ENCODE measurements at regions not wholly inside any gene's neighbourhood (a gene's known extent, or its start where the extent isn't known, plus 50 kb on each side); places are given as distances from the start of the nearest gene placed in this dataset.

DNA sequence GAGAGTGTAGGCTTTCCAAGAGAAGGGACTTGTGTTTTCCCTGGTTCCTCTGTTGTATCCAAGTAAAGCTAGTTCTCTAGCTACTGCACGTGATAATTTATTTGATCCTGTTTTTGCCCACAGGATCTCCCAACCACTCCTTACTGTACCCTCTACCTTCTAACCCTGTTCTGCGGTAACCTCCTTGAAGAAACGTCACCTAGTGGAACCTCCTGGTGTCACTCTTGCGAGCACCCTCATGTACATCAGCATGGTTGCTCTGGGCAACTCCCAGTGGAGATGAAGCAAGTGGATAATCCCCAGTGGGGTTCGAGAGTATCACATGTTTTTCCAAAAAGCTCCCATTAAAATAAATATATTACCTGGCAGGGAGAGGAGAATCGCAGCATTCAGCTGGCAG, 108.9 kb upstream of the CLMP start:
- intact Hi-C loops (cut with DNase I) = loop anchor here (5.0 to 10.0 kb wide), 5 partner anchors 51 to 178 kb away; no protein-coding TSS in a partner anchor
- Histone ChIP-seq H3K27me3 (ENCODE audit: control insufficient read depth, insufficient read depth) (no peaks in the 10 kb centered on the region), H3K4me3 (ENCODE audit: low read length) (no peak overlapping the region), H3K9me3 (ENCODE audit: control insufficient read depth, low read length) (no peaks in the 10 kb centered on the region), H3K27ac (ENCODE audit: low read length) (no peak overlapping the region), H3K4me1 (ENCODE audit: control insufficient read depth, insufficient read depth, low read length) (no peaks in the 10 kb centered on the region)
- DNase-seq (no peak), ATAC-seq (no peak)
- 87% methylated on average over 6 of the region's 6 CpGs for WGBS

DNA sequence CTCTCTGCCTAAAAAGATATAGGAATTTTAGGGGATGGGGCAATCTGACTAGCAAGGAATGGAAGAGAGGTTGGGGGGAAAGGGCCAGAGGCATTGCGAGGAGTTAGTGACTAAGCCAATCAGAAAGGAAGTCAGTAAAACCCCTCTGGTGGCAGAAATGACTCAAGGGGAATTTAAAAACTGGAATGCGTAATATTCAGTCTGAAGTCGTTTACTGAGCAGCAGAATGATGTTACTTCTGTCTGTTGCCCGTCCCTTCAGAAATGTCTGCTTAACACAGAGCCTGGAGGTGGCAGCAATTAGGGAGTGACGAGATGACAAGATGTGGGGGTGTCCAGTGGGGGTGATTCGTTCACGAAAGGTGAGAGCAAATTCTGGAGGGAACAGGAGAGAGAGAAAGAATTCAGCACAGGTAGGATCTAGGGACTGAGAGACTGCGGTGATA, 107.7 kb upstream of the CLMP start:
- no peaks in the 10 kb centered on the region for H3K27me3 ChIP-seq (ENCODE audit: control insufficient read depth, insufficient read depth)
- H3K27ac ChIP-seq (ENCODE audit: low read length) = no peak overlapping the region
- no peak overlapping the region for H3K4me3 ChIP-seq (ENCODE audit: low read length)
- no peaks in the 10 kb centered on the region for H3K9me3 ChIP-seq (ENCODE audit: control insufficient read depth, low read length)
- no peak for DNase-seq
- H3K4me1 ChIP-seq (ENCODE audit: control insufficient read depth, insufficient read depth, low read length) = no peaks in the 10 kb centered on the region
- no peak for ATAC-seq
- intact Hi-C loops (cut with DNase I) = loop anchor here (5.0 to 10.0 kb wide), 5 partner anchors 52 to 180 kb away; no protein-coding TSS in a partner anchor
- 71% methylated on average over 8 of the region's 8 CpGs for WGBS

DNA sequence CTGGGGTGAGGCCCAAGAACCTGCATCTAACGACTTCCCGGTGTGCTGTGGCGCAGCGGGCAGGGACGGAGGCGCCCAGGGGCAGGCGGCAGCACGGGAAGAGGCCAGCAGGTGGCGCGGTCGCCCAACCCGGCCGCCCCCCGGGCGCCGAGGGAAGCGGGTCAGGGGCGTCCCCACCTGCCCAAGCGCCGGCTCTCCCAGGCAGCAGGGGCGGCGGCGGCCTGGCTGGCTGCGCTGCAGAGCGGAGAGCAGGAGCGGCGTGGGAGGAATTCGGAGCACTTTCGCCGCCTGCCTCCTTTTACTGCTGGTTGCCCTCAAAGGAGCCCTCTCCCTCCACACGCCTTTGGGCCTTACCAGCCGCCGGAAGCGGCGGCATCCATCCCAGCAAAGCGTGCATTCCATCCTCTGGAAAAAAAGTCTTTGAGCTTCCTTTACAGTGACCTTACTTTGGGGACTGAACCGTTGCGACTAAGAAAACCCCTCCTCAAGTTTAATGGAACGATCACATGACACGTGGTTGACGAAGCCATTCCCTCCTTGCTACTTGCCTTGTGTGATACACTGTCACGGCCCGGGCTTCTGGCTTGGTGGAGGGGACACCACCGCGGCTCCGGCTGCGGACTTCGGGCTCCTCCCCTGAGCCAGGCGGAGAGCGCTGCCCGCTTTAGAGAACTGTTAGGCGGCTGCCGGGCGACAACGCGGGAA, 106.8 kb upstream of the CLMP start:
- H3K4me1 ChIP-seq (ENCODE audit: control insufficient read depth, insufficient read depth, low read length) = no peaks in the 10 kb centered on the region
- WGBS = 6% methylated on average over 56 of the region's 56 CpGs
- intact Hi-C loops (cut with DNase I) = loop anchor here (2.0 to 10.0 kb wide), 6 partner anchors 53 to 180 kb away; no protein-coding TSS in a partner anchor
- peak; percentile 53 to 84 (median 82) for DNase-seq
- no peak overlapping the region for H3K27ac ChIP-seq (ENCODE audit: low read length)
- H3K9me3 ChIP-seq (ENCODE audit: control insufficient read depth, low read length) = no peaks in the 10 kb centered on the region
- peak; percentile 89 to 92 for ATAC-seq
- H3K4me3 ChIP-seq (ENCODE audit: low read length) = peak overlapping the region; percentile 26
- H3K27me3 ChIP-seq (ENCODE audit: control insufficient read depth, insufficient read depth) = no peaks in the 10 kb centered on the region

DNA sequence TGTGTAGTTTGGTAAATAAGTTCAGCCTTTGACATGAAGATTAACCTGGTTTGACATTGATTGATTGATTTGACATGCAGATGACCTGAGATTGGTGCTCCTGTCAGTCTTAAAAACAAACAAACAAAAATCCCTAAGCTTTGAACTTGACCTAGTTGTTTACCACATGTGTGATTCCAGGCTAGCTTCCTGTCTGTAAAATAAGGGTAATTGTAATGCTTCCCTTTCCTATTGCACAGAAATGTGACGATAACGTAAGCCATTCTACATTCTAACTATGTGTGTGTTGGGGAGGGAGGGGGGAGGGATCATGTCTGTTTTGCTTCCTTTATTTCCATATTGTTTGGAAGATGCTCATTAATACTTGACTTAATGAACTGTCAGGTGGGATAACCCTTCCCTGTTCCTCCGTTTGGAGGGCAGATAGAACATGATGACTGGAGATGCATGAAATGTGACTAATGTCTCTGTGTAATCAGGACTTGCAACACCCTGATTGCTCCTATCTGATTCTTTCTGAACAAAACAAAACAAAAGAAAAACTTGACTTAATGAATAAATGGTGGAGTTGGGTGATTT, 106.1 kb upstream of the CLMP start:
- intact Hi-C loops (cut with DNase I) = loop anchor here (2.0 to 10.0 kb wide), 6 partner anchors 54 to 181 kb away; no protein-coding TSS in a partner anchor

DNA sequence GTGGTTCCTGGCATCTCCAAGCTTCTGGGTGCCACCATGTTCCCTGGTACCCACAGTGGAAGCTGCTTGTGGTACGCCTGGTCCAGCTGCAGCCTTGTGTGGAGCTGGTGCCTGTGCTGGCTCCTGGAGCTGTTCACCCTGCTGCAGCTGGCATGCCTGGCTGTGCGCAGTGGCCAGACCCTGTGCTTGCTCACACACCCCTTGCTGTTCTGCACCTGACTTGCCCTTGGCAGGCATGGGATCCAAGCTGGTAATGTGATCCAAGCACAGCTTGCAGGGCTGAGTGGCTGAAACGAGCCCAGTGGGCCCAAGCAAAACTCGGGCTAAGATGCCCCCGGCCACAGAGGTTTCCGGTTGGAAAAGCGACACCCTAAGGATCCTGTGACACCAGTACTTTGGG, 104.7 kb upstream of the CLMP start:
- Histone ChIP-seq H3K27me3 (ENCODE audit: control insufficient read depth, insufficient read depth) (no peaks in the 10 kb centered on the region), H3K4me1 (ENCODE audit: control insufficient read depth, insufficient read depth, low read length) (no peaks in the 10 kb centered on the region), H3K27ac (ENCODE audit: low read length) (no peak overlapping the region), H3K9me3 (ENCODE audit: control insufficient read depth, low read length) (no peaks in the 10 kb centered on the region), H3K4me3 (ENCODE audit: low read length) (no peak overlapping the region)
- DNase-seq (peak in 1 of 3 donors; percentile 47), ATAC-seq (no peak)
- 84% methylated on average over 7 of the region's 7 CpGs for WGBS
- intact Hi-C loops (cut with DNase I) = loop anchor here (2.0 to 10.0 kb wide), 6 partner anchors 55 to 183 kb away; no protein-coding TSS in a partner anchor

More for the DNA sequence above, 106.1 kb upstream of the CLMP start:
- no peak overlapping the region for H3K27ac ChIP-seq (ENCODE audit: low read length)
- 30% methylated on average over 3 of the region's 3 CpGs for WGBS
- no peak for ATAC-seq
- H3K27me3 ChIP-seq (ENCODE audit: control insufficient read depth, insufficient read depth) = no peaks in the 10 kb centered on the region
- H3K9me3 ChIP-seq (ENCODE audit: control insufficient read depth, low read length) = no peaks in the 10 kb centered on the region
- DNase-seq = no peak
- H3K4me3 ChIP-seq (ENCODE audit: low read length) = no peak overlapping the region
- H3K4me1 ChIP-seq (ENCODE audit: control insufficient read depth, insufficient read depth, low read length) = no peaks in the 10 kb centered on the region

DNA sequence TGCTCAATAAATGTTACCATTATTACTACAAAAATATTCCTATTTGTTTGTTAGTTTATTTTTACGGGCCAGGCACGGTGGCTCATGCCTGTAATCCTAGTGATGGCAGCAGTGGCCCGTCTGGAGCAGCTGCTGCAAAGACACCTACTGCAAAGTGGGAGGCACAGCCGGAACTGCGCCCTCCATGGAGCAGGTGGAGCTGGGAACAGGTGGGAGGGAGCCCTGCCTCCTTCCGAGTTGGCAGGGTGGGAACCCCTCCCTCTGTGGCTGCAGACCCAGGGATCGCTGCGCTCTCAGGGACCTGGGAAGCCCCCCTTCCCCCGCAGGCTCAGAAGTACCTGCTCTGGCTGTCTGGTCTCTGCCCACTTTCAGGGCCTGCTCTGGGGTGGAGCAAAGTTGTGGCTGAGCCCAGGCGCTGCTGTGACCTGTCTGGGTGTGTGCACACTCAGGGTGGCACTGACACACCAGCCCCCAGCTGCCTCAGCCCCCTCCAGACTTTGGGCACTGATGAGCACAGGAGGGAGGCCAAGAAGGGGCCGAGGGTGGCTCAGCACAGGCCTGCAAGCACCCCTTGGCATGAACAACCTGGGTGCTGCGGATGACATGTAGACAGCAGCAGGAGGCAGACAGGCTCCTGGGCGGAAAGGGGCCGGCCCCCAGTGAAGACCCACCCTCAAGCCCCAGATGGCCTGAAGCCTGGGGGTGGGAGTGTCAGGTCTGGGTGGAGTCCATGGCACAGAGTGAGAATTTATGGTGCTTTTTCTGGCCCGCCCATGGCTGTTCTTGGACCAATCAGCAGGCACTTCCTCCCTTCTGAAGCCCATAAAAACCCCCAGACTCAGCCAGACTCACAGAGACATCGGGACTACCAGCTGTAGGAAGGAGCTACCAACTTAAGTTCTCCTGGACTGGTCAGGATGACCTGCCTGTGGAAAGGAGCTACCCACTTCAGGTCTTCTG, 103.7 kb upstream of the CLMP start:
- no peaks in the 10 kb centered on the region for H3K4me1 ChIP-seq (ENCODE audit: control insufficient read depth, insufficient read depth, low read length)
- no peak overlapping the region for H3K27ac ChIP-seq (ENCODE audit: low read length)
- intact Hi-C loops (cut with DNase I) = no loop called here
- DNase-seq (peak in 1 of 3 donors; percentile 26), ATAC-seq (no peak)
- H3K9me3 ChIP-seq (ENCODE audit: control insufficient read depth, low read length) = no peaks in the 10 kb centered on the region
- no peaks in the 10 kb centered on the region for H3K27me3 ChIP-seq (ENCODE audit: control insufficient read depth, insufficient read depth)
- no peak overlapping the region for H3K4me3 ChIP-seq (ENCODE audit: low read length)
- WGBS = 90% methylated on average over 16 of the region's 16 CpGs

DNA sequence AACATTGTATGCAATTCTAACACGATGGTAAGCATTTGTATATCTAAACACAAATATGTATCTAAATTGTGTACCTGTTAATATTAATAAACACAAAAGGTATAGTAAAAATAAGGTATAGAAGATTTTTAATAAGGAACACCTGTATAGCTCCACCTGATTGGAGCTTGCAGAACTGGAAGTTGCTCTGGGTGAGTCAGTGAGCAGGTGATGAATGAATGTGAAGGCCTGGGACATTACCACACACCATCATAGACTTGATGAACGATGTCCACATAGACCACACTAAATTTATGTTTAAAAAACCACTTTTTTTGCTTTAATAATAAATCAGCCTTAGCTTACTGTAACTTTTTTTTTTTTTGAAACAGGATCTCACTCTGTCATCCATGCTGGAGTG, 97.6 kb upstream of the CLMP start:
- Histone ChIP-seq H3K27ac (ENCODE audit: low read length) (no peak overlapping the region), H3K4me1 (ENCODE audit: control insufficient read depth, insufficient read depth, low read length) (no peaks in the 10 kb centered on the region), H3K27me3 (ENCODE audit: control insufficient read depth, insufficient read depth) (no peaks in the 10 kb centered on the region), H3K4me3 (ENCODE audit: low read length) (no peak overlapping the region), H3K9me3 (ENCODE audit: control insufficient read depth, low read length) (no peaks in the 10 kb centered on the region)
- ATAC-seq (no peak), DNase-seq (no peak)
- WGBS = 90% methylated on average over 2 of the region's 2 CpGs
- intact Hi-C loops (cut with DNase I) = no loop called here

DNA sequence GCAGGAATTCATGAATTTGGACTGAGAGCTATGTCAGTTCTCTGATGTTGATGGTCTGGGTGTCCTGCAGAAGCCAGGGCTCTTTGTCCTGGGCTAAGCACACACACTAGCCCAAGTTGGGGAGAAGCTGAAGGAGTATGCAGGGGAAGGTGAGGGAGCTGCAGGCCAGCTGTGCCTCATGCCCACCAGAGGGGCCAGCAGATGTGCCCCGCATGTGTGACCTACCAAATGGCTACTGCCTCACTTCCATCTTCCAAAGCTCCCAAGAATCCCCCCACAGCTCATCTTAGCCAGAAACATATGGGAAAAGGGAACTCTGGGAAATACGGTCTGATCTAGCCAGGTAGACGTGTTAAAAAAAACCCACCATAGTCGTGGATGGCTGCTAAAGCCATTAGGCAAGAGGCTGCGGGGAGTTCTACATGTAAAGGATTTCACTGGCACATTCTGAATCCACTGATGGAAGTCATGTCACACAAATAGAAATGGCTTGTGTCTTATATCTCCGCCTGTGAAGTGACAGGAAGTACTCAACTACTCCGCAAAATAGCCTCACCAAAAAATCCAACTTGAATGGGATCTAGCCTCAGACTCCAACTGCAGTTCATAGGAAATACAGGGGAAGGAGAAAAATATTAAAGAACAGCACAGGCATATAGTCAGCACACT, 96.3 kb upstream of the CLMP start:
- no peak overlapping the region for H3K27ac ChIP-seq (ENCODE audit: low read length)
- no peak for ATAC-seq
- intact Hi-C loops (cut with DNase I) = no loop called here
- 64% methylated on average over 7 of the region's 7 CpGs for WGBS
- H3K4me1 ChIP-seq (ENCODE audit: control insufficient read depth, insufficient read depth, low read length) = no peaks in the 10 kb centered on the region
- no peak for DNase-seq
- H3K4me3 ChIP-seq (ENCODE audit: low read length) = no peak overlapping the region
- no peaks in the 10 kb centered on the region for H3K27me3 ChIP-seq (ENCODE audit: control insufficient read depth, insufficient read depth)
- H3K9me3 ChIP-seq (ENCODE audit: control insufficient read depth, low read length) = no peaks in the 10 kb centered on the region

DNA sequence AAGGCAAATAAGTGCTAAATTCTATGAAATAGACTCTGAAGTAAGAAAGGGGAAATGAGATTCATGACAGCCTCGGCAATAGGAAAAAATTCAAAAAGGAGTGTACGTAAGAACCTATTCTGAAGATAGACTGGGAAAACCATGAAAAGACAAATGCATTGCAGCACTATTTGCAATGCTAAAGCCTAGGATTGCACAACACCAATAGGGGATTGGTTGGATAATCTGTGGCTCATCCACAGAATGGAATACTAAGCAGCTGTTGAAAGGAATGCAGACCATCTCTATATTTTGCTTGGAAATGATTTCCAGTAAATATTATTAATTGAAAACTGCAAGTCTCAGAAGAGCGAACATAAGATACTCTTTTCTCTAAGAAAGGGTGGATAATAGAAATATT, 91.7 kb upstream of the CLMP start:
- intact Hi-C loops (cut with DNase I) = no loop called here
- Histone ChIP-seq H3K9me3 (ENCODE audit: control insufficient read depth, low read length) (no peaks in the 10 kb centered on the region), H3K27ac (ENCODE audit: low read length) (no peak overlapping the region), H3K27me3 (ENCODE audit: control insufficient read depth, insufficient read depth) (no peaks in the 10 kb centered on the region), H3K4me3 (ENCODE audit: low read length) (no peak overlapping the region), H3K4me1 (ENCODE audit: control insufficient read depth, insufficient read depth, low read length) (no peaks in the 10 kb centered on the region)
- DNase-seq (no peak), ATAC-seq (no peak)
- 73% methylated on average over 3 of the region's 3 CpGs for WGBS

DNA sequence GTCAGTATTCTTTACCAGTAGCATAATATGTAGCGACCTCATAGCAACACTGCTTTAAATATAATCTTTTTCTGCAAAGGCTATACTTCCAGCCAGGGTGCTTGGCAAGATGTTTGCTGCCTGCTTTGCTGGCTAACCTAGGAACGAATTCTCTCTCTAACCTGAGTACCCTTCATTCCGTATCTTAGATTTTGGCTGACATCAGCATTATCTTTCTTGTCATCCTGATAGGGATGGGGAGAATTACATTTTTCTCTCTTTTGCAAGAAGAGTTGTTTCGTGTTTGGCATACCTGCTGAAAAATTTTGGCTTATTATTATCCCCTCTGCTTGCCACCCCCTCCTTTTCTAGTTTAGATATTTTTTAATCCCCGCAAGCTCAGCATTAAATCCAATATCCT, 91.2 kb upstream of the CLMP start:
- WGBS = 57% methylated on average over 5 of the region's 5 CpGs
- H3K4me1 ChIP-seq (ENCODE audit: control insufficient read depth, insufficient read depth, low read length) = no peaks in the 10 kb centered on the region
- H3K27me3 ChIP-seq (ENCODE audit: control insufficient read depth, insufficient read depth) = no peaks in the 10 kb centered on the region
- no peaks in the 10 kb centered on the region for H3K9me3 ChIP-seq (ENCODE audit: control insufficient read depth, low read length)
- no peak for DNase-seq
- no peak for ATAC-seq
- intact Hi-C loops (cut with DNase I) = no loop called here
- no peak overlapping the region for H3K4me3 ChIP-seq (ENCODE audit: low read length)
- H3K27ac ChIP-seq (ENCODE audit: low read length) = no peak overlapping the region
